ENCODE measurements at regions not wholly inside any gene's neighbourhood (a gene's known extent, or its start where the extent isn't known, plus 50 kb on each side); places are given as distances from the start of the nearest gene placed in this dataset.

DNA sequence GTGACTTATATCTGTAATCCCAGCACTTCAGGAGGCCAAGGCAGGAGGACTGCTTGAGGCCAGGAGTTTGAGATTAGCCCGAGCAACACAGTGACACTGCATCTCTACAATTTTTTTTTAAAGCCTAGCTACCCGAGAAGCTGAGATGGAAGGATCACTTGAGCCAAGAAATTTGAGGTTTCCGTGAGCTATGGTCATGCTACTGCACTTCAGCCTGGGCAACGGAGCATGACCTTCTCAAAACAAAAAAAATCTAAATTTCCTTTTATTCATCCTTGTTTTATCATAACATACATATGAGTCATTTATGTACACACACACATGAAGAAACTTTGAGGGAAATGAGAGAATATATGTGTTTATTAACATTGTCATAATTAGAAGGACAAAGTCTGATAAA, 277.5 kb upstream of the MAGI2 start:
- Histone ChIP-seq H3K36me3 (no peaks in the 10 kb centered on the region), H4K20me1 (ENCODE audit: low read depth) (no peaks in the 10 kb centered on the region), H3K4me3 (no peak overlapping the region), H3K9ac (no peak overlapping the region), H2AFZ (replicated peaks) (no peak overlapping the region), H3K27ac (no peak overlapping the region), H3K9me3 (ENCODE audit: low read depth) (no peaks in the 10 kb centered on the region), H3K4me2 (no peak overlapping the region), H3K4me1 (no peaks in the 10 kb centered on the region), H3F3A (ENCODE audit: low read depth) (no peaks in the 10 kb centered on the region), H3K27me3 (no peaks in the 10 kb centered on the region), H3K79me2 (ENCODE audit: low read depth) (no peaks in the 10 kb centered on the region)
- H3K9me3 Mint-ChIP-seq = peaks cover 24% of the 10 kb centered on the region
- no peak overlapping the region for H3K4me3 Mint-ChIP-seq
- no peaks in the 10 kb centered on the region for H3K36me3 Mint-ChIP-seq
- no peak overlapping the region for H3K27ac Mint-ChIP-seq
- TF ChIP-seq, protein P1, sequence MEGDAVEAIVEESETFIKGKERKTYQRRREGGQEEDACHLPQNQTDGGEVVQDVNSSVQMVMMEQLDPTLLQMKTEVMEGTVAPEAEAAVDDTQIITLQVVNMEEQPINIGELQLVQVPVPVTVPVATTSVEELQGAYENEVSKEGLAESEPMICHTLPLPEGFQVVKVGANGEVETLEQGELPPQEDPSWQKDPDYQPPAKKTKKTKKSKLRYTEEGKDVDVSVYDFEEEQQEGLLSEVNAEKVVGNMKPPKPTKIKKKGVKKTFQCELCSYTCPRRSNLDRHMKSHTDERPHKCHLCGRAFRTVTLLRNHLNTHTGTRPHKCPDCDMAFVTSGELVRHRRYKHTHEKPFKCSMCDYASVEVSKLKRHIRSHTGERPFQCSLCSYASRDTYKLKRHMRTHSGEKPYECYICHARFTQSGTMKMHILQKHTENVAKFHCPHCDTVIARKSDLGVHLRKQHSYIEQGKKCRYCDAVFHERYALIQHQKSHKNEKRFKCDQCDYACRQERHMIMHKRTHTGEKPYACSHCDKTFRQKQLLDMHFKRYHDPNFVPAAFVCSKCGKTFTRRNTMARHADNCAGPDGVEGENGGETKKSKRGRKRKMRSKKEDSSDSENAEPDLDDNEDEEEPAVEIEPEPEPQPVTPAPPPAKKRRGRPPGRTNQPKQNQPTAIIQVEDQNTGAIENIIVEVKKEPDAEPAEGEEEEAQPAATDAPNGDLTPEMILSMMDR (IDR thresholded peaks at IDR 0.05) = no peak
- TF ChIP-seq EZH2phosphoT487 (IDR thresholded peaks at IDR 0.05) (no peak), EZH2 (IDR thresholded peaks at IDR 0.05) (no peak)
- H3K4me1 Mint-ChIP-seq = no peaks in the 10 kb centered on the region
- DNase-seq (ENCODE audit: low spot score) = no peak
- no peaks in the 10 kb centered on the region for H3K27me3 Mint-ChIP-seq (ENCODE audit: insufficient read depth, low read depth)

DNA sequence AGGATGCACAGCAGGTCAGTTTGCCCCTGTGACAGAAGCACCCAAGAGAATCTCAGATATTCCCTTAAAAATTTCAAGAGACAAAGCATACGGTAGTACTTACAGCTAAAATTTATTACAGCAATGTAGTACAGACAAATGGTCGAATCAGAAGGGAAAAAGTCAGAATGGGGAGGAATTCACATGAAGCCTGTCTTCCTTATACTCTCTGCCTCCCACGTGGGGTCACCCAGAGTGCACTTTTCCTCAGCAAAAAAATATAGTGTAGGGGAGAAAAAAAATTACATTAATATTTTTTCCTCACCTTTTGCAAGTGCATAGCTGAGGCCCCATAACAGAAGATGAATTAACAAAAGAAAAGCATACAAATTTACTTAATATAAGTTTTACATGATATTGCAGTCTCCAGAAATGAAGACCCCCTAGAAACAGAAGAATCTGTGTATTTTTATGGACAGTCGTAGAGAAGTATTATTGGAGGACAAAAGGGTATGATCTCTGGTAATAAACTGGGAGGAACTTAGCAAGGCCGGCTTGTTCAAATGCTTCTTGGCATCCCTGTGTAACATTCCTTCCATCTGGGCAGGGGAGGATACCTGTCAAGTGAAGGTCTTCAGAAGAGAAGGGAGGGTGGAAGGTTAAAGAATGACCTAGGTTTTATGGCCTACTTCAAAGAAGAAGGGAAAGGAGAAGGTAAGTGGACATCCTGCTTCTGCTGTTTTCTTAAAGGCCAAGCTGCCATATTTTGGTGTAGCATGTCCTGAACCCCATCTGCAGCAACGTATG, 270.6 kb upstream of the MAGI2 start:
- Histone ChIP-seq H2AFZ (replicated peaks) (no peak overlapping the region), H3K36me3 (no peaks in the 10 kb centered on the region), H4K20me1 (ENCODE audit: low read depth) (no peaks in the 10 kb centered on the region), H3F3A (ENCODE audit: low read depth) (no peaks in the 10 kb centered on the region), H3K4me3 (no peak overlapping the region), H3K4me2 (no peak overlapping the region), H3K79me2 (ENCODE audit: low read depth) (no peaks in the 10 kb centered on the region), H3K27ac (no peak overlapping the region), H3K9me3 (ENCODE audit: low read depth) (no peaks in the 10 kb centered on the region), H3K4me1 (no peaks in the 10 kb centered on the region), H3K27me3 (no peaks in the 10 kb centered on the region), H3K9ac (no peak overlapping the region)
- TF ChIP-seq EZH2 (IDR thresholded peaks at IDR 0.05) (no peak), EZH2phosphoT487 (IDR thresholded peaks at IDR 0.05) (no peak)
- TF ChIP-seq, protein P1 (IDR thresholded peaks at IDR 0.05) = no peak
- Mint-ChIP-seq H3K9me3 (peaks cover under 1% of the 10 kb centered on the region), H3K4me3 (no peak overlapping the region), H3K27me3 (ENCODE audit: insufficient read depth, low read depth) (no peaks in the 10 kb centered on the region), H3K27ac (no peak overlapping the region), H3K36me3 (no peaks in the 10 kb centered on the region), H3K4me1 (no peaks in the 10 kb centered on the region)
- no peak for DNase-seq (ENCODE audit: low spot score)

DNA sequence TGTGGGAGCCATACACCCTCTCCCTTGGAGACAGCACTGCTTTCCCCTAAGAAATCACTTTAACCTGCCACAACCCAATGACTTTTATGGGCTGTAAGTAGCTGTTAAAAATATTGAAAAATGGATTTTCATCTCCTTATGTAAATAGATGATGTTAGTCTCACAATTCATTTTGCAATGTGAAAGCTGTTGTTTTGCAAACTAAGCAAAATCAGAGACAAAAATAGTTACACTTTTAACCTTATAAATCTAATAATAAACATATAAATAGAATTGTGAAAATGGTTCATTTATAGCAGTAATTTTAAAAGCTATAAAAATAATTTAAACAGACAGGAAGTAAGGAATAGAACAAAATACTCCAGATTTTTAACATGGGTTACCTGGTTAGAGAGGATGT, 268.8 kb upstream of the MAGI2 start:
- no peak overlapping the region for H3K9ac ChIP-seq
- TF ChIP-seq EZH2phosphoT487 (IDR thresholded peaks at IDR 0.05) = no peak
- TF ChIP-seq EZH2 (IDR thresholded peaks at IDR 0.05) = no peak
- TF ChIP-seq, protein P1 (IDR thresholded peaks at IDR 0.05) = no peak
- no peaks in the 10 kb centered on the region for H3F3A ChIP-seq (ENCODE audit: low read depth)
- H3K4me2 ChIP-seq = no peak overlapping the region
- no peaks in the 10 kb centered on the region for H3K9me3 ChIP-seq (ENCODE audit: low read depth)
- no peak overlapping the region for H2AFZ ChIP-seq (replicated peaks)
- H3K27ac ChIP-seq = peak overlapping the region; percentile 13
- H3K4me1 Mint-ChIP-seq = no peaks in the 10 kb centered on the region
- no peaks in the 10 kb centered on the region for H3K9me3 Mint-ChIP-seq
- no peaks in the 10 kb centered on the region for H3K4me1 ChIP-seq
- H3K4me3 Mint-ChIP-seq = no peak overlapping the region
- peaks cover 2% of the 10 kb centered on the region for H3K27me3 Mint-ChIP-seq (ENCODE audit: insufficient read depth, low read depth)
- H3K79me2 ChIP-seq (ENCODE audit: low read depth) = no peaks in the 10 kb centered on the region
- no peaks in the 10 kb centered on the region for H3K36me3 ChIP-seq
- no peaks in the 10 kb centered on the region for H3K27me3 ChIP-seq
- no peaks in the 10 kb centered on the region for H4K20me1 ChIP-seq (ENCODE audit: low read depth)
- H3K27ac Mint-ChIP-seq = no peak overlapping the region
- no peak overlapping the region for H3K4me3 ChIP-seq
- DNase-seq (ENCODE audit: low spot score) = no peak
- H3K36me3 Mint-ChIP-seq = no peaks in the 10 kb centered on the region

All from neural progenitor cell (in vitro differentiated cells).